GM19328 (cell line): ENCODE measurements at regions not wholly inside any gene's neighbourhood (a gene's known extent, or its start where the extent isn't known, plus 50 kb on each side); places are given as distances from the start of the nearest gene placed in this dataset.
"Not testable (repeated sequence)": the region's sequence is repeated elsewhere in the genome, so short reads cannot be mapped to it uniquely, and the experiment has no call there.

Experiments used
- ATAC-seq: cut with Tn5 transposase; IDR thresholded peaks from one replicate; pipeline ENCODE4 v1.9.1; 2021; ENCODE audit warnings: mild to moderate bottlenecking, moderate library complexity; ENCODE audit not compliant: unreplicated experiment

GRCh38 chr7:46139079-46139478 is 218.0 kb upstream of the IGFBP3 start:
- no peak for ATAC-seq

GRCh38 chr7:46137725-46138124 is 216.7 kb upstream of the IGFBP3 start:
- no peak for ATAC-seq

- ATAC-seq = no peak
These were observed 214.5 kb upstream of the IGFBP3 start for GRCh38 chr7:46135557-46135956.

- ATAC-seq = no peak
These were observed 213.7 kb upstream of the IGFBP3 start for GRCh38 chr7:46134795-46135194.

- no peak for ATAC-seq
These were observed 213.3 kb upstream of the IGFBP3 start for GRCh38 chr7:46134385-46134784.

- ATAC-seq = no peak
These were observed 212.7 kb upstream of the IGFBP3 start for GRCh38 chr7:46133751-46134150.

GRCh38 chr7:46133072-46133471 is 212.0 kb upstream of the IGFBP3 start:
- no peak for ATAC-seq

- ATAC-seq = no peak
These were observed 211.1 kb upstream of the IGFBP3 start for GRCh38 chr7:46131916-46132795.

- ATAC-seq = no peak
These were observed 208.8 kb upstream of the IGFBP3 start for GRCh38 chr7:46129831-46130230.

GRCh38 chr7:46127814-46128213 is 206.7 kb upstream of the IGFBP3 start:
- no peak for ATAC-seq

- ATAC-seq = no peak
These were observed 205.7 kb upstream of the IGFBP3 start for GRCh38 chr7:46126675-46127300.

- no peak for ATAC-seq
These were observed 202.8 kb upstream of the IGFBP3 start for GRCh38 chr7:46123756-46124343.

GRCh38 chr7:46115410-46115809 is 194.3 kb upstream of the IGFBP3 start:
- no peak for ATAC-seq

GRCh38 chr7:46109437-46109836 is 188.4 kb upstream of the IGFBP3 start:
- ATAC-seq = no peak

- ATAC-seq = no peak
These were observed 187.2 kb upstream of the IGFBP3 start for GRCh38 chr7:46108272-46108671.

GRCh38 chr7:46107610-46108217 is 186.6 kb upstream of the IGFBP3 start:
- no peak for ATAC-seq

- no peak for ATAC-seq
These were observed 179.4 kb upstream of the IGFBP3 start for GRCh38 chr7:46100521-46100920.

GRCh38 chr7:46099076-46099475 is 178.0 kb upstream of the IGFBP3 start:
- ATAC-seq = no peak

GRCh38 chr7:46091071-46091470 is 170.0 kb upstream of the IGFBP3 start:
- no peak for ATAC-seq

- no peak for ATAC-seq
These were observed 168.2 kb upstream of the IGFBP3 start for GRCh38 chr7:46089281-46089680.

GRCh38 chr7:46088486-46088885 is 167.4 kb upstream of the IGFBP3 start:
- ATAC-seq = not testable (repeated sequence)
